Keratinocyte (primary cell): ENCODE measurements at regions not wholly inside any gene's neighbourhood (a gene's known extent, or its start where the extent isn't known, plus 50 kb on each side); places are given as distances from the start of the nearest gene placed in this dataset.

Experiments
- CTCF ChIP-seq, 3 experiments: IDR thresholded peaks in 1 of 3; conservative IDR thresholded peaks in 1 of 3; optimal IDR thresholded peaks in 1 of 3; 2 replicates in 2 of 3; 3 replicates in 1 of 3; pipeline versions ENCODE3 to v1.5.1; 2011; ENCODE audit warnings: low read length in 3 of 3, mild to moderate bottlenecking in 3 of 3, moderate library complexity in 2 of 3, control low read depth in 1 of 3, inconsistent platforms in 1 of 3; ENCODE audit not compliant: insufficient read depth in 2 of 3; ENCODE audit errors: extremely low read depth in 1 of 3
- EZH2 ChIP-seq: IDR thresholded peaks from one replicate; pipeline ENCODE4 v1.6.1; 2012; ENCODE audit warnings: inconsistent platforms, mild to moderate bottlenecking, low read length, moderate library complexity

DNA sequence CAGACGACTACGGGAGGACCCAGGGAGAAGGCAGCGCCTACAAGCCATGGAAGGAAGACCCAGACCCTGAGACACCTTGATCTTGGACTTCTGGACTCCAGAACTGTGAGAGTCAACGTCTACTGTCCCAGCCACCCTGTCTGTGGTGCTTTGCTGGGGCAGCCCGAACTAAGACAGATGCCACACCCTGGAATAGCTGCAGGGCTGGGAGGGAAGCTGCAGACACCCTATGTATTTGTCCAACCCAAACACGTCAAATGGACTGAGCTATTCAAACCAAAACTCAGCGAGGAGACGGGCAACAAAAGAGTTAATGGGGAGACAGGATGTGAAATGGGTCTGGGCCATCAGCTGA is 169.3 kb downstream of the CTTN start:
- TF ChIP-seq CTCF (optimal IDR thresholded peaks at IDR 0.05 in 1 of 3, IDR thresholded peaks at IDR 0.05 in 1 of 3, conservative IDR thresholded peaks at IDR 0.05 in 1 of 3; ENCODE audit: extremely low read depth in 1 of 3, insufficient read depth in 2 of 3, low read length in 3 of 3) (no peak), EZH2 (no peak)
